ENCODE measurements at regions not wholly inside any gene's neighbourhood (a gene's known extent, or its start where the extent isn't known, plus 50 kb on each side); places are given as distances from the start of the nearest gene placed in this dataset.

DNA sequence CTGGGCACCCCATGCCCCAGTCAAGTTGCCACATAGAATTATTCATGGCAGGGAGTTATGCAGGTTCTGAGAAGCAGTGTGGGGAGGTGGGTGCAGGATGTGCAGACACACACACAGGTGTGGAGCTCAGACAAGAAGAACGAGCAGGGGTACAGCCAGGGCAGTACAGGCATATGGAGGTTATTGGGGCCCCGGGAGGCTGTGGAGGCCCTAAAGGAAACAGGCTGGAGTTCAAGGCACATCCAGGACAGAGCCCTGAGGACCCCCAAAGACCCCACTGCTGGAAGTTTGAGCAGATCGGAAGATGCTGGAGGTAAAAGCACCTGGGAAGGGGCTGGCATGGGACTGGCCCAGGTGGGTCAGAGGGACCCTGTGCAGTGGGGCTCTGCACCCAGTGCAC lies 171.3 kb downstream of the PSMG1 start:
- Histone ChIP-seq H4K20me1 (ENCODE audit: control insufficient read depth, insufficient read depth) (no peaks in the 10 kb centered on the region), H3K27me3 (replicated peaks in 1 of 2; ENCODE audit: control insufficient read depth in 2 of 2, insufficient read depth in 2 of 2, low read length in 1 of 2) (no peaks in the 10 kb centered on the region; a peak in 1 of 4 replicates), H3K9me3 (replicated peaks; ENCODE audit: control insufficient read depth, insufficient read depth, low read length) (no peaks in the 10 kb centered on the region; the same call in 2 of the 3 replicates), H3K4me3 (no peak overlapping the region), H3K4me2 (ENCODE audit: control insufficient read depth, insufficient read depth) (no peak overlapping the region), H3K4me1 (ENCODE audit: control insufficient read depth, insufficient read depth, low read length) (no peaks in the 10 kb centered on the region), H3K36me3 (ENCODE audit: control insufficient read depth in 2 of 2, insufficient read depth in 2 of 2, low read length in 1 of 2) (no peaks in the 10 kb centered on the region), H2AFZ (ENCODE audit: control insufficient read depth, low read depth, low read length) (no peak overlapping the region), H3K27ac (ENCODE audit: control insufficient read depth, insufficient read depth) (no peak overlapping the region), H3K9ac (ENCODE audit: control insufficient read depth, insufficient read depth, low read length) (no peak overlapping the region), H3K79me2 (ENCODE audit: control insufficient read depth, insufficient read depth, low read length) (no peaks in the 10 kb centered on the region)
- ATAC-seq (no peak), DNase-seq (ENCODE audit: low read depth, low spot score) (no peak), FAIRE-seq (no peak)
- intact Hi-C loops (cut with micrococcal nuclease; ENCODE audit: unreplicated experiment): no loop called here
- in situ Hi-C loops (cut with MboI): no loop called here
- ChIA-PET CTCF (no interaction called here), RAD21 (ENCODE audit: unreplicated experiment) (no interaction called here), POLR2A (no interaction called here), SMC1A (ENCODE audit: uncharacterized antibody, unreplicated experiment) (no interaction called here)
- BruUV-seq (replicated peaks): no TSS peak
- WGBS (ENCODE audit: insufficient coverage, insufficient replicate concordance, low lambda C conversion rate, missing lambda C conversion rate): 30% methylated on average over 3 of the region's 3 CpGs
- TF ChIP-seq, protein P1, sequence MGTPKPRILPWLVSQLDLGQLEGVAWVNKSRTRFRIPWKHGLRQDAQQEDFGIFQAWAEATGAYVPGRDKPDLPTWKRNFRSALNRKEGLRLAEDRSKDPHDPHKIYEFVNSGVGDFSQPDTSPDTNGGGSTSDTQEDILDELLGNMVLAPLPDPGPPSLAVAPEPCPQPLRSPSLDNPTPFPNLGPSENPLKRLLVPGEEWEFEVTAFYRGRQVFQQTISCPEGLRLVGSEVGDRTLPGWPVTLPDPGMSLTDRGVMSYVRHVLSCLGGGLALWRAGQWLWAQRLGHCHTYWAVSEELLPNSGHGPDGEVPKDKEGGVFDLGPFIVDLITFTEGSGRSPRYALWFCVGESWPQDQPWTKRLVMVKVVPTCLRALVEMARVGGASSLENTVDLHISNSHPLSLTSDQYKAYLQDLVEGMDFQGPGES (IDR thresholded peaks at IDR 0.05): no peak
- no peak for TF ChIP-seq BHLHE40 (IDR thresholded peaks at IDR 0.05; ENCODE audit: borderline replicate concordance in 1 of 2, low read depth in 2 of 2, low read length in 1 of 2)
- no peak for TF ChIP-seq SMARCA5 (IDR thresholded peaks at IDR 0.05)
- TF ChIP-seq STAT1 (conservative IDR thresholded peaks at IDR 0.05): no peak
- TF ChIP-seq, protein P2, sequence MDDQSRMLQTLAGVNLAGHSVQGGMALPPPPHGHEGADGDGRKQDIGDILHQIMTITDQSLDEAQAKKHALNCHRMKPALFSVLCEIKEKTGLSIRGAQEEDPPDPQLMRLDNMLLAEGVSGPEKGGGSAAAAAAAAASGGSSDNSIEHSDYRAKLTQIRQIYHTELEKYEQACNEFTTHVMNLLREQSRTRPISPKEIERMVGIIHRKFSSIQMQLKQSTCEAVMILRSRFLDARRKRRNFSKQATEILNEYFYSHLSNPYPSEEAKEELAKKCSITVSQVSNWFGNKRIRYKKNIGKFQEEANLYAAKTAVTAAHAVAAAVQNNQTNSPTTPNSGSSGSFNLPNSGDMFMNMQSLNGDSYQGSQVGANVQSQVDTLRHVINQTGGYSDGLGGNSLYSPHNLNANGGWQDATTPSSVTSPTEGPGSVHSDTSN (IDR thresholded peaks at IDR 0.05; ENCODE audit: insufficient replicate concordance, low read depth, low read length): no peak
- TF ChIP-seq, protein P3, sequence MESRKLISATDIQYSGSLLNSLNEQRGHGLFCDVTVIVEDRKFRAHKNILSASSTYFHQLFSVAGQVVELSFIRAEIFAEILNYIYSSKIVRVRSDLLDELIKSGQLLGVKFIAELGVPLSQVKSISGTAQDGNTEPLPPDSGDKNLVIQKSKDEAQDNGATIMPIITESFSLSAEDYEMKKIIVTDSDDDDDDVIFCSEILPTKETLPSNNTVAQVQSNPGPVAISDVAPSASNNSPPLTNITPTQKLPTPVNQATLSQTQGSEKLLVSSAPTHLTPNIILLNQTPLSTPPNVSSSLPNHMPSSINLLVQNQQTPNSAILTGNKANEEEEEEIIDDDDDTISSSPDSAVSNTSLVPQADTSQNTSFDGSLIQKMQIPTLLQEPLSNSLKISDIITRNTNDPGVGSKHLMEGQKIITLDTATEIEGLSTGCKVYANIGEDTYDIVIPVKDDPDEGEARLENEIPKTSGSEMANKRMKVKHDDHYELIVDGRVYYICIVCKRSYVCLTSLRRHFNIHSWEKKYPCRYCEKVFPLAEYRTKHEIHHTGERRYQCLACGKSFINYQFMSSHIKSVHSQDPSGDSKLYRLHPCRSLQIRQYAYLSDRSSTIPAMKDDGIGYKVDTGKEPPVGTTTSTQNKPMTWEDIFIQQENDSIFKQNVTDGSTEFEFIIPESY (IDR thresholded peaks at IDR 0.05): no peak
- TF ChIP-seq, protein P4, sequence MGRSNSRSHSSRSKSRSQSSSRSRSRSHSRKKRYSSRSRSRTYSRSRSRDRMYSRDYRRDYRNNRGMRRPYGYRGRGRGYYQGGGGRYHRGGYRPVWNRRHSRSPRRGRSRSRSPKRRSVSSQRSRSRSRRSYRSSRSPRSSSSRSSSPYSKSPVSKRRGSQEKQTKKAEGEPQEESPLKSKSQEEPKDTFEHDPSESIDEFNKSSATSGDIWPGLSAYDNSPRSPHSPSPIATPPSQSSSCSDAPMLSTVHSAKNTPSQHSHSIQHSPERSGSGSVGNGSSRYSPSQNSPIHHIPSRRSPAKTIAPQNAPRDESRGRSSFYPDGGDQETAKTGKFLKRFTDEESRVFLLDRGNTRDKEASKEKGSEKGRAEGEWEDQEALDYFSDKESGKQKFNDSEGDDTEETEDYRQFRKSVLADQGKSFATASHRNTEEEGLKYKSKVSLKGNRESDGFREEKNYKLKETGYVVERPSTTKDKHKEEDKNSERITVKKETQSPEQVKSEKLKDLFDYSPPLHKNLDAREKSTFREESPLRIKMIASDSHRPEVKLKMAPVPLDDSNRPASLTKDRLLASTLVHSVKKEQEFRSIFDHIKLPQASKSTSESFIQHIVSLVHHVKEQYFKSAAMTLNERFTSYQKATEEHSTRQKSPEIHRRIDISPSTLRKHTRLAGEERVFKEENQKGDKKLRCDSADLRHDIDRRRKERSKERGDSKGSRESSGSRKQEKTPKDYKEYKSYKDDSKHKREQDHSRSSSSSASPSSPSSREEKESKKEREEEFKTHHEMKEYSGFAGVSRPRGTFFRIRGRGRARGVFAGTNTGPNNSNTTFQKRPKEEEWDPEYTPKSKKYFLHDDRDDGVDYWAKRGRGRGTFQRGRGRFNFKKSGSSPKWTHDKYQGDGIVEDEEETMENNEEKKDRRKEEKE (IDR thresholded peaks at IDR 0.05): no peak
- TF ChIP-seq ZNF217 (IDR thresholded peaks at IDR 0.05): no peak
- TF ChIP-seq, protein P5, sequence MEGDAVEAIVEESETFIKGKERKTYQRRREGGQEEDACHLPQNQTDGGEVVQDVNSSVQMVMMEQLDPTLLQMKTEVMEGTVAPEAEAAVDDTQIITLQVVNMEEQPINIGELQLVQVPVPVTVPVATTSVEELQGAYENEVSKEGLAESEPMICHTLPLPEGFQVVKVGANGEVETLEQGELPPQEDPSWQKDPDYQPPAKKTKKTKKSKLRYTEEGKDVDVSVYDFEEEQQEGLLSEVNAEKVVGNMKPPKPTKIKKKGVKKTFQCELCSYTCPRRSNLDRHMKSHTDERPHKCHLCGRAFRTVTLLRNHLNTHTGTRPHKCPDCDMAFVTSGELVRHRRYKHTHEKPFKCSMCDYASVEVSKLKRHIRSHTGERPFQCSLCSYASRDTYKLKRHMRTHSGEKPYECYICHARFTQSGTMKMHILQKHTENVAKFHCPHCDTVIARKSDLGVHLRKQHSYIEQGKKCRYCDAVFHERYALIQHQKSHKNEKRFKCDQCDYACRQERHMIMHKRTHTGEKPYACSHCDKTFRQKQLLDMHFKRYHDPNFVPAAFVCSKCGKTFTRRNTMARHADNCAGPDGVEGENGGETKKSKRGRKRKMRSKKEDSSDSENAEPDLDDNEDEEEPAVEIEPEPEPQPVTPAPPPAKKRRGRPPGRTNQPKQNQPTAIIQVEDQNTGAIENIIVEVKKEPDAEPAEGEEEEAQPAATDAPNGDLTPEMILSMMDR (IDR thresholded peaks at IDR 0.05 in 2 of 3, conservative IDR thresholded peaks at IDR 0.05 in 1 of 3; ENCODE audit: control insufficient read depth in 2 of 3, extremely low read depth in 1 of 3, insufficient read depth in 1 of 3, low read depth in 3 of 3, low read length in 3 of 3): no peak
- TF ChIP-seq POLR2A (IDR thresholded peaks at IDR 0.05; ENCODE audit: low read depth, low read length): no peak
- no peak for TF ChIP-seq SUPT20H (IDR thresholded peaks at IDR 0.05; ENCODE audit: borderline replicate concordance, control insufficient read depth, low read depth, low read length)
- no peak for TF ChIP-seq EGR1 (IDR thresholded peaks at IDR 0.05; ENCODE audit: borderline replicate concordance in 1 of 2, low read depth in 2 of 2, low read length in 2 of 2)
- TF ChIP-seq, protein P6, sequence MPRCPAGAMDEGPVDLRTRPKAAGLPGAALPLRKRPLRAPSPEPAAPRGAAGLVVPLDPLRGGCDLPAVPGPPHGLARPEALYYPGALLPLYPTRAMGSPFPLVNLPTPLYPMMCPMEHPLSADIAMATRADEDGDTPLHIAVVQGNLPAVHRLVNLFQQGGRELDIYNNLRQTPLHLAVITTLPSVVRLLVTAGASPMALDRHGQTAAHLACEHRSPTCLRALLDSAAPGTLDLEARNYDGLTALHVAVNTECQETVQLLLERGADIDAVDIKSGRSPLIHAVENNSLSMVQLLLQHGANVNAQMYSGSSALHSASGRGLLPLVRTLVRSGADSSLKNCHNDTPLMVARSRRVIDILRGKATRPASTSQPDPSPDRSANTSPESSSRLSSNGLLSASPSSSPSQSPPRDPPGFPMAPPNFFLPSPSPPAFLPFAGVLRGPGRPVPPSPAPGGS (IDR thresholded peaks at IDR 0.05; ENCODE audit: borderline replicate concordance, insufficient read depth, low read depth, low read length, poor library complexity, severe bottlenecking): no peak

All from GM12878 (cell line).